IMR-90 (cell line): ENCODE measurements at regions not wholly inside any gene's neighbourhood (a gene's known extent, or its start where the extent isn't known, plus 50 kb on each side); places are given as distances from the start of the nearest gene placed in this dataset.

Experiments
- ATAC-seq: fragments of 200-7000 bp; cut with Tn5 transposase; 2 replicates; pipeline ENCODE4 v1.9.1; 2020; ENCODE audit warnings: low read depth, mild to moderate bottlenecking, moderate library complexity
- BruUV-seq: library from RNA; stranded (reverse); fragments of 400-500 nt; replicated peaks from 2 replicates; lab custom pipeline; 2021; lab: Mats Ljungman, UMichigan
- CTCF ChIA-PET: fragments of 300-600 bp; formaldehyde crosslinking; extraction: SDS; loops from one replicate; lab custom pipeline; 2021; ENCODE audit warnings: antibody characterized with exemption; lab: Yijun Ruan, JAX
- POLR2A ChIA-PET: fragments of 300-600 bp; sonication (Branson Sonifier 250); formaldehyde crosslinking; loops from one replicate; lab custom pipeline; 2022; ENCODE audit warnings: antibody characterized with exemption; ENCODE audit not compliant: unreplicated experiment; lab: Charles Lee
- DNase-seq: peaks from one replicate; pipeline ENCODE4 v3.0.0; 2013
- H2AFZ ChIP-seq: replicated peaks from 2 replicates; pipeline ENCODE3; 2013; ENCODE audit warnings: low read length, mild to moderate bottlenecking; ENCODE audit not compliant: poor library complexity
- H2AK5ac ChIP-seq: 2 replicates; pipeline ENCODE4 v1.6.1; 2013; ENCODE audit warnings: low read depth, low read length, inconsistent platforms
- H2AK9ac ChIP-seq: replicated peaks from 2 replicates; pipeline ENCODE3; 2013; ENCODE audit warnings: mild to moderate bottlenecking, low read depth, low read length, moderate library complexity; ENCODE audit not compliant: poor library complexity
- H2BK120ac ChIP-seq: 2 replicates; pipeline ENCODE4 v1.6.1; 2013; ENCODE audit warnings: low read depth, low read length, inconsistent platforms
- H2BK15ac ChIP-seq: 3 replicates; pipeline ENCODE4 v1.6.1; 2013; ENCODE audit warnings: low read depth, low read length, inconsistent platforms
- H2BK20ac ChIP-seq: 2 replicates; pipeline ENCODE4 v1.6.1; 2013; ENCODE audit warnings: low read depth, mild to moderate bottlenecking, inconsistent platforms, low read length, moderate library complexity
- H2BK5ac ChIP-seq: 2 replicates; pipeline ENCODE4 v1.6.1; 2013; ENCODE audit warnings: mild to moderate bottlenecking, low read depth, low read length, inconsistent platforms; ENCODE audit not compliant: poor library complexity, severe bottlenecking
- H3K14ac ChIP-seq: replicated peaks from 2 replicates; pipeline ENCODE4 v1.6.1; 2013; ENCODE audit warnings: low read depth, low read length, inconsistent platforms
- H3K18ac ChIP-seq: 2 replicates; pipeline ENCODE4 v1.6.1; 2013; ENCODE audit warnings: low read depth, low read length, control low read depth
- H3K23ac ChIP-seq: 2 replicates; pipeline ENCODE4 v1.6.1; 2013; ENCODE audit warnings: low read depth, low read length, inconsistent platforms
- H3K27ac ChIP-seq: 2 replicates; pipeline ENCODE4 v1.5.1; 2013; ENCODE audit warnings: mild to moderate bottlenecking, control low read depth, low read length; ENCODE audit not compliant: insufficient read depth
- H3K27me3 ChIP-seq: 2 replicates; pipeline ENCODE4 v1.6.1; 2013; ENCODE audit warnings: low read length; ENCODE audit not compliant: control insufficient read depth, insufficient read depth
- H3K36me3 ChIP-seq: 2 replicates; pipeline ENCODE4 v1.6.1; 2013; ENCODE audit warnings: low read length, mixed read lengths; ENCODE audit not compliant: control insufficient read depth, insufficient read depth
- H3K4ac ChIP-seq: 2 replicates; pipeline ENCODE4 v1.6.1; 2013; ENCODE audit warnings: low read depth, low read length, inconsistent platforms
- H3K4me1 ChIP-seq: 2 replicates; pipeline ENCODE4 v1.6.1; 2013; ENCODE audit warnings: low read length, mixed read lengths; ENCODE audit not compliant: control insufficient read depth, insufficient read depth
- H3K4me2 ChIP-seq: 2 replicates; pipeline ENCODE4 v1.6.1; 2013; ENCODE audit warnings: low read depth, mild to moderate bottlenecking, control low read depth, low read length, moderate library complexity
- H3K4me3 ChIP-seq: 2 replicates; pipeline ENCODE4 v1.5.1; 2013; ENCODE audit warnings: low read depth, mild to moderate bottlenecking, control low read depth, low read length, moderate library complexity; ENCODE audit not compliant: insufficient read depth
- H3K56ac ChIP-seq: 2 replicates; pipeline ENCODE4 v1.6.1; 2013; ENCODE audit warnings: low read length, inconsistent platforms; ENCODE audit not compliant: insufficient read depth; ENCODE audit errors: extremely low read depth
- H3K79me1 ChIP-seq, 2 experiments: 2 replicates each; pipeline ENCODE4 v1.6.1; 2013; ENCODE audit warnings: low read length in 2 of 2, inconsistent platforms in 1 of 2, low read depth in 1 of 2
- H3K9ac ChIP-seq: 2 replicates; pipeline ENCODE4 v1.6.1; 2013; ENCODE audit warnings: low read depth, low read length, control low read depth
- H3K9me1 ChIP-seq: 2 replicates; pipeline ENCODE4 v1.6.1; 2013; ENCODE audit warnings: low read length, inconsistent platforms; ENCODE audit not compliant: insufficient read depth
- H3K9me3 ChIP-seq: 2 replicates; pipeline ENCODE4 v1.6.1; 2013; ENCODE audit warnings: low read length; ENCODE audit not compliant: control insufficient read depth, insufficient read depth
- H4K20me1 ChIP-seq: 2 replicates; pipeline ENCODE4 v1.6.1; 2013; ENCODE audit warnings: low read length, inconsistent platforms; ENCODE audit not compliant: insufficient read depth
- H4K5ac ChIP-seq: 2 replicates; pipeline ENCODE4 v1.6.1; 2013; ENCODE audit warnings: mild to moderate bottlenecking, low read depth, low read length, control low read depth
- H4K8ac ChIP-seq, 2 experiments: 2 replicates each; pipeline ENCODE4 v1.6.1; 2013; ENCODE audit warnings: low read depth in 2 of 2, low read length in 2 of 2, control low read depth in 1 of 2, inconsistent platforms in 1 of 2
- H4K91ac ChIP-seq: 2 replicates; pipeline ENCODE4 v1.6.1; 2013; ENCODE audit warnings: low read depth, low read length, inconsistent platforms; ENCODE audit not compliant: insufficient read depth
- BHLHE40 ChIP-seq: fragments of 150-350 bp; IDR thresholded peaks from 2 replicates; pipeline ENCODE4 v1.6.1; 2016; ENCODE audit warnings: mild to moderate bottlenecking, low read depth, low read length
- CEBPB ChIP-seq: IDR thresholded peaks from 2 replicates; pipeline ENCODE4 v1.6.1; 2012; ENCODE audit warnings: low read depth, low read length, improper control_type of control experiment
- CTCF ChIP-seq: conservative IDR thresholded peaks from 2 replicates; pipeline ENCODE4 v1.5.1; 2012; ENCODE audit warnings: mild to moderate bottlenecking, low read depth, low read length, improper control_type of control experiment
- ELK1 ChIP-seq: fragments of 150-350 bp; IDR thresholded peaks from 2 replicates; pipeline ENCODE4 v1.6.1; 2016; ENCODE audit warnings: low read depth, mild to moderate bottlenecking, low read length, moderate library complexity, borderline replicate concordance
- FOS ChIP-seq: fragments of 150-350 bp; IDR thresholded peaks from 2 replicates; pipeline ENCODE4 v1.6.1; 2016; ENCODE audit warnings: low read depth, low read length
- MAFK ChIP-seq: IDR thresholded peaks from 2 replicates; pipeline ENCODE4 v1.6.1; 2012; ENCODE audit warnings: low read depth, low read length, improper control_type of control experiment
- MAZ ChIP-seq: IDR thresholded peaks from 2 replicates; pipeline ENCODE4 v1.6.1; 2012; ENCODE audit warnings: low read depth, mild to moderate bottlenecking, low read length, improper control_type of control experiment, moderate library complexity, borderline replicate concordance
- MXI1 ChIP-seq: IDR thresholded peaks from 2 replicates; pipeline ENCODE4 v1.6.1; 2012; ENCODE audit warnings: low read depth, mild to moderate bottlenecking, low read length, moderate library complexity, borderline replicate concordance
- NFE2L2 ChIP-seq: fragments of 150-350 bp; IDR thresholded peaks from 2 replicates; pipeline ENCODE4 v1.6.1; 2016; ENCODE audit warnings: low read depth, mild to moderate bottlenecking, low read length
- RAD21 ChIP-seq: IDR thresholded peaks from 2 replicates; pipeline ENCODE4 v1.6.1; 2012; ENCODE audit warnings: low read length, improper control_type of control experiment
- RCOR1 ChIP-seq: IDR thresholded peaks from 2 replicates; pipeline ENCODE4 v1.6.1; 2012; ENCODE audit warnings: mild to moderate bottlenecking, low read length, improper control_type of control experiment; ENCODE audit not compliant: insufficient replicate concordance
- RFX5 ChIP-seq: IDR thresholded peaks from 2 replicates; pipeline ENCODE4 v1.8.0; 2012; ENCODE audit warnings: low read depth, mild to moderate bottlenecking, low read length, moderate library complexity
- SMC3 ChIP-seq: fragments of 150-350 bp; IDR thresholded peaks from 2 replicates; pipeline ENCODE4 v1.6.1; 2016; ENCODE audit warnings: low read depth, mild to moderate bottlenecking, antibody characterized with exemption, low read length, moderate library complexity
- WGBS, 2 experiments: methylation state at CpG; one replicate each; pipeline versions ENCODE4 v1.1.5 to v1.1.7; 2013; ENCODE audit warnings: missing lambda C conversion rate in 2 of 2; ENCODE audit not compliant: insufficient read length in 1 of 2; ENCODE audit errors: extremely low coverage in 2 of 2; 5-methylcytosine and 5-hydroxymethylcytosine counted together
- dilution Hi-C: fragments of 300-500 bp; cut with HindIII; formaldehyde crosslinking; loops from one replicate; pipeline ENCODE4 v1.14.3; 2018; ENCODE audit warnings: low sequenced_read_pairs; ENCODE audit not compliant: unreplicated experiment
- in situ Hi-C: fragments of 300-500 bp; cut with MboI; formaldehyde crosslinking; loops from 3 replicates; pipeline ENCODE4 v1.14.3; 2019; ENCODE audit warnings: low sequenced_read_pairs, inconsistent platforms, mixed read lengths
- intact Hi-C: fragments of 100-400 bp; cut with micrococcal nuclease; formaldehyde crosslinking; loops from 2 replicates; pipeline ENCODE4 v1.10.0; 2022

- no peak for DNase-seq
- Histone ChIP-seq H3K4me1 (no peaks in the 10 kb centered on the region), H3K79me1 (no peaks in the 10 kb centered on the region), H3K9ac (no peak overlapping the region), H2AK9ac (no peak overlapping the region), H4K91ac (no peak overlapping the region), H3K23ac (no peak overlapping the region), H4K8ac (no peak overlapping the region), H3K56ac (no peak overlapping the region), H2AK5ac (no peak overlapping the region), H3K36me3 (no peaks in the 10 kb centered on the region), H3K4me2 (no peak overlapping the region), H2AFZ (no peak overlapping the region), H4K5ac (no peak overlapping the region), H2BK120ac (no peak overlapping the region), H3K9me3 (no peaks in the 10 kb centered on the region), H2BK20ac (no peak overlapping the region), H2BK5ac (no peak overlapping the region), H3K27ac (no peak overlapping the region), H3K4ac (no peak overlapping the region), H3K27me3 (peaks cover 2% of the 10 kb centered on the region; the same call in 1 of the 2 replicates), H3K4me3 (no peak overlapping the region), H4K20me1 (no peaks in the 10 kb centered on the region), H2BK15ac (no peak overlapping the region), H3K18ac (no peak overlapping the region), H3K14ac (no peak overlapping the region), H3K9me1 (peaks cover 2% of the 10 kb centered on the region; the same call in 1 of the 2 replicates)
- TF ChIP-seq RFX5, result no peak
- no peak for TF ChIP-seq BHLHE40
- TF ChIP-seq MAFK, result no peak
- no peak for TF ChIP-seq RCOR1
- TF ChIP-seq NFE2L2, result no peak
- no peak for TF ChIP-seq SMC3
- no peak for TF ChIP-seq MAZ
- TF ChIP-seq FOS, result no peak
- no peak for TF ChIP-seq CEBPB
- TF ChIP-seq CTCF, result no peak
- no peak for TF ChIP-seq RAD21
- no peak for TF ChIP-seq ELK1
- TF ChIP-seq MXI1, result no peak
- intact Hi-C loops, result no loop called here
- dilution Hi-C loops, result no loop called here
- in situ Hi-C loops, result no loop called here
- no CpG with 5 or more reads among the region's 6 CpGs for WGBS, 2 experiments
- BruUV-seq, result no TSS peak
- peak; percentile 32; the same call in 1 of the 2 replicates for ATAC-seq
- CTCF ChIA-PET, result no interaction called here
- POLR2A ChIA-PET, result interaction anchor here (0.7 kb wide), 1 partner anchor 196 kb away, joined by 6 read pairs; no protein-coding TSS in a partner anchor
Measured at GRCh38 chr6:21371676-21372171, 221.8 kb upstream of the SOX4 start.
